Fibroblast of mammary gland (primary cell): ENCODE measurements at regions not wholly inside any gene's neighbourhood (a gene's known extent, or its start where the extent isn't known, plus 50 kb on each side); places are given as distances from the start of the nearest gene placed in this dataset.

Experiments used
- DNase-seq: peaks from one replicate; pipeline ENCODE4 v3.0.0-alpha.2; 2010; ENCODE audit warnings: low read depth
- H3K4me3 ChIP-seq: 2 replicates; pipeline ENCODE4 v1.5.1; 2011; ENCODE audit warnings: low read depth, mild to moderate bottlenecking, low read length, moderate library complexity; ENCODE audit not compliant: control insufficient read depth
- TF ChIP-seq, protein P1 (sequence below): conservative IDR thresholded peaks from 2 replicates; pipeline ENCODE4 v1.5.1; 2011; ENCODE audit warnings: low read depth, low read length, inconsistent platforms; ENCODE audit not compliant: control insufficient read depth, insufficient read depth

DNA sequence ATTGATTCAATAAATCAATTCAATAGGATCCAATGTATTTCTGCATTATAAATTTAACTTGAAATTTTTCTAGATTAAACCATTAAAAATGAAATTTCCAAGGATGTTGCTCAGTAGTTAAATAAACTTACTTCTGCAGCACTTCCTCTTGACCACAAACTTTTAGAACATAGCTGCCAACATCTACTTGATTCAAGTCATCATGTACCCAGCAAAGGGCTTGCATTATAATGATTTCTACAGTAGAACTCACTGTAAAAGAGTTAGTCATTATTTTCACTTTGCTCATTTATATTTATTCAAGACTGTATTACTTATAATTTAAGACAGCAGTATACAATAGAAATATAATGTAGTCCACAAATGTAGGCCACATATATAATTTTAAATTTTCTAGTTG, 59.2 kb downstream of the PIK3C2A start:
- DNase-seq = peak; percentile 5
- TF ChIP-seq, protein P1, sequence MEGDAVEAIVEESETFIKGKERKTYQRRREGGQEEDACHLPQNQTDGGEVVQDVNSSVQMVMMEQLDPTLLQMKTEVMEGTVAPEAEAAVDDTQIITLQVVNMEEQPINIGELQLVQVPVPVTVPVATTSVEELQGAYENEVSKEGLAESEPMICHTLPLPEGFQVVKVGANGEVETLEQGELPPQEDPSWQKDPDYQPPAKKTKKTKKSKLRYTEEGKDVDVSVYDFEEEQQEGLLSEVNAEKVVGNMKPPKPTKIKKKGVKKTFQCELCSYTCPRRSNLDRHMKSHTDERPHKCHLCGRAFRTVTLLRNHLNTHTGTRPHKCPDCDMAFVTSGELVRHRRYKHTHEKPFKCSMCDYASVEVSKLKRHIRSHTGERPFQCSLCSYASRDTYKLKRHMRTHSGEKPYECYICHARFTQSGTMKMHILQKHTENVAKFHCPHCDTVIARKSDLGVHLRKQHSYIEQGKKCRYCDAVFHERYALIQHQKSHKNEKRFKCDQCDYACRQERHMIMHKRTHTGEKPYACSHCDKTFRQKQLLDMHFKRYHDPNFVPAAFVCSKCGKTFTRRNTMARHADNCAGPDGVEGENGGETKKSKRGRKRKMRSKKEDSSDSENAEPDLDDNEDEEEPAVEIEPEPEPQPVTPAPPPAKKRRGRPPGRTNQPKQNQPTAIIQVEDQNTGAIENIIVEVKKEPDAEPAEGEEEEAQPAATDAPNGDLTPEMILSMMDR = no peak
- no peak overlapping the region for H3K4me3 ChIP-seq

DNA sequence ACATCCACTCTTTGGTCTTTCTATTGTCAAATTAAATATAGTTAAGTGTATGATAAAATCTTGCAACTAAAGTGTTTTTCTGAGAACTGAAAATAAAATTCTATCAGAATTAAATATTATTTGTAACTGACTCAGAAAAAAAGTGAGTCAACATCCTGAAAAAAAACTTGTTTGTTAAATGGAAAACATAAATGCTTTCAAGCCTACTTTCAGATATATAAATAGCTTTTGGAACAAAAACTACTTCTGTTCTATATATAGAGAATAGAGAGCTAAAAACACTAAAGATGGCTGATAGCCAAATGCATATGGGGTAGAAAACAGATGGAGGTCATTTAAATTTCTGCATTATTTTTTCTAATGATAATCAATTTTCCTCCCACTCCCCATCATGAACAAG, 61.8 kb downstream of the PIK3C2A start:
- TF ChIP-seq, protein P1 = no peak

DNA sequence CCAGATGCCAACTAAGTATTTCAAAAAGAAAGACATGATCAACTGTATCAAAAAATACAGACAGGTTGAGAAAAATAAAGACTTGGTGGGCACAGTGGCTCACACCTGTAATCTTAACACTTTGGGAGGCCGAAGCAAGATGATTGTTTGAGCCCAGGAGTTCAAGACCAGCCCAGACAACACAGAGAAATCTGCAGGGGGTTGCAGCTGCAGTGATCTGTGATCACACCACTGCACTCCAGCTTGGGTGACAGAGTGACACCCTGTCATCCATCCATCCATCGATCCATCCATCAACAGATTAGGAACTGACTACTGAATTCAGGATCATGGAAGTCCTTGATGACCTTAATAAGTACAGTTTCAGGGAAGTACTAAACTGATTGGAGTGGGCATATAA, 65.0 kb upstream of the RPS13 start:
- TF ChIP-seq, protein P1 = no peak
- no peak overlapping the region for H3K4me3 ChIP-seq
- no peak for DNase-seq

More for the DNA sequence above, 61.8 kb downstream of the PIK3C2A start:
- H3K4me3 ChIP-seq = no peak overlapping the region
- DNase-seq = peak; percentile 9

DNA sequence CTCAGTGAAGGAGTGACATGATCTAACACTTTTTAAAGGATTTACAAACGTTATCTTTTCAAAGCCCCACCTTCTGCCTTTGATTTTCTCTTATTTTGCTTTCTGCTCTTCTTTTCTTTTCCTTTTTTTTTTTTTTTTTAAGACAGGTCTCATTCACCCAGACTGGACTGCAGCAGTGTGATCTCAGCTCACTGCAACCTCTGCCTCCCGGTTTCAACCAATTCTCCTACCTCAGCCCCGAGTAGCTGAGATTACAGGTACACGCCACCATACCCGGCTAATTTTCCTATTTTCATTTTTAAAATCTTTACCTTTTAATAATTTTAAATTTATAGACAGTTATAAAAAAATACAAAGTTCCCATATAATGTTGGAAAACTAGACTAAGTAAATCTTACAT, 63.7 kb upstream of the RPS13 start:
- H3K4me3 ChIP-seq = no peak overlapping the region
- TF ChIP-seq, protein P1 = no peak
- no peak for DNase-seq

DNA sequence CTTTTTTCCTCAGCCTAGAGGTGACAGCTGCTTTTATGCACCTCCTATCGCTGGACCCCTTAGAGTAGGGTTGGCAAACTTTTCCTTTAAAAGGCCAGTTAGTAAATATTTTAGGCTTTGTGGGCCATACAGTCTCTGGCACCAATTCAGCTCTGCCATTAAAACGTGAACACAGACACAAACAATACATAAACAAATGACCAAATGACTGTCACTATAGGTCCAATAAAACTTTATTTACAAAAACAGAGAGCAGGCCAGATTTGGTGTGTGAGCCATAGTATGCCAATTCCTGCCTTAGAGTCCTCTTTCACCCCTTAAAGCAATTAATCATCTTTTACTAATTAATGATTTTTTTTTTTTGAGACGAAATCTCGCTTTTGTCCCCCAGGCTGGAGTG, 61.1 kb upstream of the RPS13 start:
- TF ChIP-seq, protein P1 = no peak
- DNase-seq = no peak

DNA sequence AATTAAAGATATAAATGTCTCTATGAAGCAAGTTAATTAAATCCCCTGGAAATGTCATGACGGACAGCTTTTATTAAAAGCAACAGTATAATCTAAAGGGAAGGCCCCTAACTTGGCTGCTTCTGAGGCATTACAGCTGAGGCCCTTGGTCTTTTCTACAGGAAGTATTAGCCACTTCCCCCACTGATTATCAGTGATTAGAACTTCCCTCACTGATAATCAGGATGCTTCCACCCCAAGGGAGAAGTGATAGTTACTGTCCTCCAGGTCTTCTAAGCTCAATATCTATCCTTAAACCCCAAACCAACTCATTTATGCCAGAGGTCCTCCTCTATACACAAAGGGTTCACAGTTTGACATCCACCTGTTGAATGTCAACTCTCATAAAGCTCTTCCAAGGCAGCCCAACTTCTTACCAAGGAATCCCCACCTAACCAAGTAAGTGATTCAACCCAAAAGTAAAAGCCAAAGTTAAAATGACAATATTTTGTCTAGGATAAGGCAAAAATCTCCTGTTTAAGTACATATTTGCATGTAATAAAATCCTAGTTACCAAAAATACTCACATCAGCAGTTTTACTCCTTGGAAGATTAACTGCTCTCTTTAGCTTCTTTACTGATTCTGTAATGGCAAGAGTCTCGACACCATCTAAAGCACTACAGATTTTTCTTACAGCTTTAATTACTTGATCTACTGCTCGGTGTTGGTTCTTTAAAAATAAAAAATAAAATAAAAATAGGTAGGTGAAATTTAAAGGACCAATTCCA, 58.6 kb upstream of the RPS13 start:
- TF ChIP-seq, protein P1 = no peak
- H3K4me3 ChIP-seq = no peak overlapping the region
- DNase-seq = no peak

More for the DNA sequence above, 61.1 kb upstream of the RPS13 start:
- H3K4me3 ChIP-seq = no peak overlapping the region
